ENCODE measurements at regions not wholly inside any gene's neighbourhood (a gene's known extent, or its start where the extent isn't known, plus 50 kb on each side); places are given as distances from the start of the nearest gene placed in this dataset.

GRCh38 chr15:39022532-39023305, 458.1 kb upstream of the RASGRP1 start:
- Mint-ChIP-seq H3K27ac (no peak overlapping the region), H3K36me3 (ENCODE audit: insufficient read depth) (no peaks in the 10 kb centered on the region), H3K4me1 (ENCODE audit: low read depth) (no peaks in the 10 kb centered on the region), H3K9me3 (ENCODE audit: low read depth) (no peaks in the 10 kb centered on the region), H3K4me3 (ENCODE audit: low read depth) (no peak overlapping the region), H3K27me3 (no peaks in the 10 kb centered on the region)
- DNase-seq (ENCODE audit: low spot score, unreplicated experiment), result no peak
- no peak for TF ChIP-seq CTCF (IDR thresholded peaks at IDR 0.05; ENCODE audit: unreplicated experiment)

- H3K9me3 Mint-ChIP-seq (ENCODE audit: low read depth), result no peaks in the 10 kb centered on the region
- TF ChIP-seq CTCF (IDR thresholded peaks at IDR 0.05; ENCODE audit: unreplicated experiment), result no peak
- H3K27ac Mint-ChIP-seq, result no peak overlapping the region
- no peak overlapping the region for H3K4me3 Mint-ChIP-seq (ENCODE audit: low read depth)
- H3K4me1 Mint-ChIP-seq (ENCODE audit: low read depth), result no peaks in the 10 kb centered on the region
- no peak for DNase-seq (ENCODE audit: low spot score, unreplicated experiment)
- no peaks in the 10 kb centered on the region for H3K27me3 Mint-ChIP-seq
- H3K36me3 Mint-ChIP-seq (ENCODE audit: insufficient read depth), result no peaks in the 10 kb centered on the region
Observed at GRCh38 chr15:39025321-39025720, 460.7 kb upstream of the RASGRP1 start.

- Mint-ChIP-seq H3K36me3 (ENCODE audit: insufficient read depth) (no peaks in the 10 kb centered on the region), H3K9me3 (ENCODE audit: low read depth) (no peaks in the 10 kb centered on the region), H3K4me1 (ENCODE audit: low read depth) (no peaks in the 10 kb centered on the region), H3K27me3 (no peaks in the 10 kb centered on the region), H3K27ac (no peak overlapping the region), H3K4me3 (ENCODE audit: low read depth) (no peak overlapping the region)
- no peak for DNase-seq (ENCODE audit: low spot score, unreplicated experiment)
- no peak for TF ChIP-seq CTCF (IDR thresholded peaks at IDR 0.05; ENCODE audit: unreplicated experiment)
Observed at GRCh38 chr15:39025881-39026280, 461.3 kb upstream of the RASGRP1 start.

- Mint-ChIP-seq H3K36me3 (ENCODE audit: insufficient read depth) (no peaks in the 10 kb centered on the region), H3K27ac (no peak overlapping the region), H3K4me3 (ENCODE audit: low read depth) (no peak overlapping the region), H3K4me1 (ENCODE audit: low read depth) (no peaks in the 10 kb centered on the region), H3K9me3 (ENCODE audit: low read depth) (no peaks in the 10 kb centered on the region), H3K27me3 (no peaks in the 10 kb centered on the region)
- DNase-seq (ENCODE audit: low spot score, unreplicated experiment), result no peak
- no peak for TF ChIP-seq CTCF (IDR thresholded peaks at IDR 0.05; ENCODE audit: unreplicated experiment)
Observed at GRCh38 chr15:39028069-39028468, 463.5 kb upstream of the RASGRP1 start.

- H3K27me3 Mint-ChIP-seq, result no peaks in the 10 kb centered on the region
- DNase-seq (ENCODE audit: low spot score, unreplicated experiment), result no peak
- H3K27ac Mint-ChIP-seq, result no peak overlapping the region
- no peak for TF ChIP-seq CTCF (IDR thresholded peaks at IDR 0.05; ENCODE audit: unreplicated experiment)
- no peaks in the 10 kb centered on the region for H3K9me3 Mint-ChIP-seq (ENCODE audit: low read depth)
- no peaks in the 10 kb centered on the region for H3K4me1 Mint-ChIP-seq (ENCODE audit: low read depth)
- H3K36me3 Mint-ChIP-seq (ENCODE audit: insufficient read depth), result no peaks in the 10 kb centered on the region
- no peak overlapping the region for H3K4me3 Mint-ChIP-seq (ENCODE audit: low read depth)
Observed at GRCh38 chr15:39029741-39030140, 465.1 kb upstream of the RASGRP1 start.

All from progenitor cell of endocrine pancreas (in vitro differentiated cells).